Cardiac muscle cell (in vitro differentiated cells and primary cell): ENCODE measurements at regions not wholly inside any gene's neighbourhood (a gene's known extent, or its start where the extent isn't known, plus 50 kb on each side); places are given as distances from the start of the nearest gene placed in this dataset.
"Not testable (repeated sequence)": the region's sequence is repeated elsewhere in the genome, so short reads cannot be mapped to it uniquely, and the experiment has no call there.

ENCODE experiments used
- DNase-seq, 2 donors: peaks; one replicate each; pipeline versions ENCODE4 v3.0.0 to v3.0.0-alpha.2; 2010 to 2017; ENCODE audit warnings: low read depth in 1 of 2, low spot score in 1 of 2
- H3K27ac ChIP-seq: fragments of 200-600 bp; sonication (generic); 2 replicates; pipeline ENCODE4 v1.5.1; 2016
- H3K27me3 ChIP-seq: fragments of 200-600 bp; sonication (generic); 2 replicates; pipeline ENCODE4 v1.6.0; 2016; ENCODE audit warnings: control low read depth
- H3K36me3 ChIP-seq: fragments of 200-600 bp; sonication (generic); 2 replicates; pipeline ENCODE4 v1.5.1; 2016; ENCODE audit warnings: control low read depth
- H3K4me1 ChIP-seq: fragments of 200-600 bp; sonication (generic); 2 replicates; pipeline ENCODE4 v1.8.1; 2017; ENCODE audit warnings: low read depth, mild to moderate bottlenecking, mixed run types
- H3K4me3 ChIP-seq: fragments of 200-600 bp; sonication (generic); 2 replicates; pipeline ENCODE4 v1.5.1; 2016; ENCODE audit warnings: mild to moderate bottlenecking
- H3K9me3 ChIP-seq: fragments of 200-600 bp; sonication (generic); 2 replicates; pipeline ENCODE4 v1.5.1; 2017; ENCODE audit warnings: low read depth, mild to moderate bottlenecking, control low read depth
- TF ChIP-seq, protein P1 (sequence below): IDR thresholded peaks from 2 replicates; pipeline ENCODE4 v1.5.1; 2012; ENCODE audit warnings: low read depth, mild to moderate bottlenecking, low read length

DNA sequence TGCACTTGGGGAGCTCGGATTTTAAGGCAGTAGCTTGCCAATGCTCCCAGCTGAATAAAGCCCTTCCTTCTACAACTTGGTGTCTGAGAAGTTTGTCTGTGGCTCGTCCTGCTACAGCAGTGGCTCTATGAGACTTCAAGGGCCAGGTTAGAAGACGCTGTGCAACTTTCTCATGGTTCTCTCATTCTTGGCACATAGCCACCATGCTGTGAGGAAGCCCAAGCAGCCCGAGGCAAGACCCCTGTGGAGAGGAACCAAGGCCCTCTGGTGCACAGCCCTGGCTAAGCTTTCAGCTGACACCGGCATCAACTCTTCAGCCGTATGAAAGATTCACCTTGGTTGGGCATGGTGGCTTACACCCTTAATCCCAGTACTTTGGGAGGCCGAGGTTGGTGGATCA lies 116.9 kb upstream of the EEF2KMT start:
- H3K4me1 ChIP-seq = no peaks in the 10 kb centered on the region
- H3K27me3 ChIP-seq = no peaks in the 10 kb centered on the region
- H3K9me3 ChIP-seq = no peaks in the 10 kb centered on the region
- H3K36me3 ChIP-seq = no peaks in the 10 kb centered on the region
- no peak for DNase-seq
- no peak overlapping the region for H3K4me3 ChIP-seq
- H3K27ac ChIP-seq = no peak overlapping the region
- TF ChIP-seq, protein P1, sequence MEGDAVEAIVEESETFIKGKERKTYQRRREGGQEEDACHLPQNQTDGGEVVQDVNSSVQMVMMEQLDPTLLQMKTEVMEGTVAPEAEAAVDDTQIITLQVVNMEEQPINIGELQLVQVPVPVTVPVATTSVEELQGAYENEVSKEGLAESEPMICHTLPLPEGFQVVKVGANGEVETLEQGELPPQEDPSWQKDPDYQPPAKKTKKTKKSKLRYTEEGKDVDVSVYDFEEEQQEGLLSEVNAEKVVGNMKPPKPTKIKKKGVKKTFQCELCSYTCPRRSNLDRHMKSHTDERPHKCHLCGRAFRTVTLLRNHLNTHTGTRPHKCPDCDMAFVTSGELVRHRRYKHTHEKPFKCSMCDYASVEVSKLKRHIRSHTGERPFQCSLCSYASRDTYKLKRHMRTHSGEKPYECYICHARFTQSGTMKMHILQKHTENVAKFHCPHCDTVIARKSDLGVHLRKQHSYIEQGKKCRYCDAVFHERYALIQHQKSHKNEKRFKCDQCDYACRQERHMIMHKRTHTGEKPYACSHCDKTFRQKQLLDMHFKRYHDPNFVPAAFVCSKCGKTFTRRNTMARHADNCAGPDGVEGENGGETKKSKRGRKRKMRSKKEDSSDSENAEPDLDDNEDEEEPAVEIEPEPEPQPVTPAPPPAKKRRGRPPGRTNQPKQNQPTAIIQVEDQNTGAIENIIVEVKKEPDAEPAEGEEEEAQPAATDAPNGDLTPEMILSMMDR = no peak

DNA sequence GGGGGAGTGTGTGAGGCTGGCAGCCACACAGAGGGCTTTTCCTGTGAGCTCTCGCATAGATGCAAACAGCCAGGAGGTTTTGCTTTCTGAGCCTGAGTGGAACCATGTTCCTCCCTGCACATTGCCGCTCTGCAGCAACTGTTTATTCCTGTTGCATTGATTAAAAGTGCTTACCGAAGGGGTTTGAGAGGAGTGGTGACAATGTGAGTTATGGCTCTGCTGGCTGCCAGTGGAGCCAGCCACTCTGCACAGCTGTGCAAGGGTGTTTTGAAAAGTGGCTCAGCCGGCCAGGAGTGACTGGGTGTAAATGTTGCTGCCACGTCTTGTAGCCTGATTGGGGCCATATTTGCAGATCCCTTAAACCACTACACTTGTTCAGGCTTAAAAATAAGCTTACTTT lies 114.9 kb upstream of the EEF2KMT start:
- DNase-seq, H3K4me3 ChIP-seq, H3K27ac ChIP-seq, H3K27me3 ChIP-seq, H3K36me3 ChIP-seq, H3K9me3 ChIP-seq, H3K4me1 ChIP-seq: not testable (repeated sequence)

DNA sequence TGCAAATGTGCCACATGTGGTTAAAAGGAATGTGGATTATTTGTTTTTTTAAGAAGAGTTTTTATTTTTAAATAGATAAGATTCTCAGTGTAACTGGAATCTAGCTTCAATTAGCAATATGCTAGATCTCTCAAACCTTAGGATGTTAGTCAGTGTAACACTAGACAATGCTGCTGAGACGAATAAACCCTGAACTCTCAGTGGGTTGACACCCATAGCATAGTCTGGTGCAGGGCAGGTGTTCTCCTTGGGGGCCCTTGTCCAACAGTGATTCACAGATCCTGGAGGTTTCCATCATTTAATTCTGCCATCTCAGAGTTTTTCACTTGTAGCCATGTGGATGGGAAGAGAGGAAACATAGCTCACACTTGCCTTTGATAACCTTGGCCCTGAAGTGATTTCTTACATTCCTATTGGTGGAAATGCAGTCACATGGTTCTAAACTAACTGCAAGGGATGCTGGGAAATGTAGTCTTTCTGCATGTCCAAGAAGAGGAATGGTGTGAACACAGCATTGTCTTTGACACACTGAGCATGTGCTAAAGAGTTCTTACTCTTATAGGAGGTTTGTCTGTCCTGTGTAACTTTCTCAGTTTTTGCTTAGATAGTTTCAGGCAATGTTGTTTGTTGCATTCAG lies 110.4 kb upstream of the EEF2KMT start:
- H3K4me1 ChIP-seq, H3K9me3 ChIP-seq, H3K4me3 ChIP-seq, H3K27ac ChIP-seq, H3K36me3 ChIP-seq, DNase-seq, H3K27me3 ChIP-seq: not testable (repeated sequence)

DNA sequence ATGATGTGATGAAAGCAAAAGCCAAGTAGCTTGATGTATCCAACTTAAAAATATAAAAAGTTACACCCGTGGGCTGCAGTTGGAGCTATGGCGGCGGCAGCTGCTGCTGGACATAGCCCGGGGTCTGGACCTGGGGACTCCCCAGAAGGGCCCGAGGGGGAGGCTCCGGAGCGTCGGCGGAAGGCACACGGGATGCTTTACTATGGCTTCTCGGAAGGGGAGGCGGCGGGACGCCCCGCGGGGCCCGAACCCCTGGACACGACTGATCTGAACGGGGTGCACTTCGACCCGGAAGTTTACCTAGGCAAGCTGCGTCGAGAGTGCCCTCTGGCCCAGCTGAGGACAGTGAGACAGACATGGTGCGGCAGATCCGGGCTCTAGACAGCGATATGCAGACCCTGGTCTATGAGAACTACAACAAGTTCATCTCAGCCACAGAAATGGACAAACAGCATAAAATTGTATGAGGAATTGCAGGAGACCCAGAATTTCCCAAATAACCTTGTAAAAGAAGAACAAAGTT lies 109.5 kb upstream of the EEF2KMT start:
- TF ChIP-seq, protein P1 = no peak
- no peak for DNase-seq
- Histone ChIP-seq H3K27me3 (no peaks in the 10 kb centered on the region), H3K36me3 (no peaks in the 10 kb centered on the region), H3K4me1 (no peaks in the 10 kb centered on the region), H3K9me3 (no peaks in the 10 kb centered on the region), H3K27ac (no peak overlapping the region), H3K4me3 (no peak overlapping the region)

DNA sequence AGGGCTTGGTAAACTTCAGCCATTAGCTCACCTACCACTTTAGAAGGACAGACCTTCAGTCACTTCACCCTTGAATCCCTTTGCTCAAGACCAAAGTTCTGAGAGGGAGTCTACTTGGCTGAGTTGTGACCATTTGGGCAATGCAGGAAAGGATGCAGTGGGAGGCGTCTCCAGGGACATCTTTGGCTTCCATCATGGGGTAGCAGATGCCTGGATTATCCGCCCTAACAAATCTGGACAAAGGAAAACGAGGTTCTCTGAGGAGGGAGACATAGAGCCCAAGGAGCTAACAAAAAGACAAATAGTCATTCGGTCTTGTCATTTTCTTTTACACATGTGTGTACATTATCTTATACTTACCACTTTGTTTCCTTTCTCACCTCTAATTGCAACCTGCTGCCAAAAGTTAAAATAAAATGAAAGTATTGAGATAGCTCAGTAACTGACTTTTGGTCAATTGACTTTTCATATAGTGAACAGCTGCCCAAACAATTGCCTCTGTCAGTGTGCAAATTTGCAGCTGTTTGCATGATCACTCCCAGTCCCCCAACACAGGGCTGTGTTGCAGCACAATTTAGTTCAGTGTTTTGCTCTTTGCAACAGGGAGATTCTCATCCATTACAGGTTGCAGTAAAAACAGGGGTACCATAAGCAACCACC lies 108.9 kb upstream of the EEF2KMT start:
- Histone ChIP-seq H3K4me1 (no peaks in the 10 kb centered on the region), H3K9me3 (no peaks in the 10 kb centered on the region), H3K4me3 (no peak overlapping the region), H3K27me3 (no peaks in the 10 kb centered on the region), H3K27ac (no peak overlapping the region), H3K36me3 (no peaks in the 10 kb centered on the region)
- TF ChIP-seq, protein P1 = no peak
- no peak for DNase-seq

DNA sequence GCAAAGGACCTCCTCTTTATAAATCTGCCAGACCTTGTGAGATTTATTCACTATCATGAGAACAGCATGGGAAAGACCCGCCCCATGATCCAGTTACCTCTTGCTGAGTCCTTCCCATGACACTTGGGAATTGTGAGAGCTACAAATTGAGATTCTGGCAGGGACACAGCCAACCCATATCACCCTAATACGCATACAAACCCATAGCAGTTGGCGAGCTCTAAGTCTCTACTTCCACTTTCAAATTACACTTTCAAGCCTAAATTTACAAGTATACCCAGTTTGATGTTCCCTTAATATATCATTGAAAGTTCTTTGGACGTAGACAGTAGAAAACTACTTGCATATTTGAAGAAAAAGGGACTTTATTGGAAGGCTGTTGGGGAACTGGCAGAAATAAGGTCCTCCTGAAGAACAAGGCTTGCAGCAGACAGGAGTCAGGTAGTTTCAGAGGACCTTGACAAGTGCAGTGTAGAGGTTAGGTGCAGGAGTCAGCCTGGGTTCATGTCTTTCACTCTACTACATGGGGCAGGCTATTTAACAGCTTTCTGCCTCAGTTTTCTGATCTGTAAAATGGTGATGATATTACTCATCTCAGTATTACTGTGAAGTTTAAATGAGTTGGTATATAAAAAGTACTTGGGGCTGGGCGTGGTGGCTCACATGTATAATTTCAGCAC lies 107.9 kb upstream of the EEF2KMT start:
- no peaks in the 10 kb centered on the region for H3K4me1 ChIP-seq
- no peaks in the 10 kb centered on the region for H3K36me3 ChIP-seq
- TF ChIP-seq, protein P1 = no peak
- no peak overlapping the region for H3K4me3 ChIP-seq
- H3K27me3 ChIP-seq = no peaks in the 10 kb centered on the region
- no peak overlapping the region for H3K27ac ChIP-seq
- H3K9me3 ChIP-seq = no peaks in the 10 kb centered on the region
- no peak for DNase-seq

DNA sequence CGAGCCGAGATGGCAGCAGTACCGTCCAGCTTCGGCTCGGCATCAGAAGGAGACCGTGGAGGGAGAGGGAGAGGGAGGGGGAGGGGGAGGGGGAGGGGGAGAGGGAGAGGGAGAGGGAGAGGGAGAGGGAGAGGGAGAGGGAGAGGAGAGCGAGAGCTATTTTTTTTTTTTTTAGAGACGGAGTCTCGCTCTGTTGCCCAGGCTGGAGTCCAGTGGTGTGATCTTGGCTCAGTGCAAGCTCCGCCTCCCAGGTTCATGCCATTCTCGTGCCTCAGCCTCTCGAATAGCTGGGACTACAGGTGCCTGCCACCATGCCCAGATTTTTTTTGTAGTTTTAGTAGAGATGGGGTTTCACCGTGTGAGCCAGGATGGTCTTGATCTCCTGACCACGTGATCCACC lies 106.1 kb upstream of the EEF2KMT start:
- H3K4me1 ChIP-seq = not testable (repeated sequence)

More for the DNA sequence above, 106.1 kb upstream of the EEF2KMT start:
- H3K9me3 ChIP-seq, H3K27ac ChIP-seq, H3K27me3 ChIP-seq, DNase-seq, H3K4me3 ChIP-seq, H3K36me3 ChIP-seq: not testable (repeated sequence)
